IPS-18c (cell line): ENCODE measurements at regions not wholly inside any gene's neighbourhood (a gene's known extent, or its start where the extent isn't known, plus 50 kb on each side); places are given as distances from the start of the nearest gene placed in this dataset.

ENCODE experiments used
- H3K4me3 ChIP-seq: 2 replicates; pipeline ENCODE4 v1.7.0; 2013; ENCODE audit warnings: low read depth, mild to moderate bottlenecking, low read length, moderate library complexity; ENCODE audit not compliant: insufficient read depth
- H3K9me3 ChIP-seq: one replicate; pipeline ENCODE4 v1.6.1; 2013; ENCODE audit warnings: mild to moderate bottlenecking, low read length, moderate library complexity; ENCODE audit not compliant: control insufficient read depth, insufficient read depth

DNA sequence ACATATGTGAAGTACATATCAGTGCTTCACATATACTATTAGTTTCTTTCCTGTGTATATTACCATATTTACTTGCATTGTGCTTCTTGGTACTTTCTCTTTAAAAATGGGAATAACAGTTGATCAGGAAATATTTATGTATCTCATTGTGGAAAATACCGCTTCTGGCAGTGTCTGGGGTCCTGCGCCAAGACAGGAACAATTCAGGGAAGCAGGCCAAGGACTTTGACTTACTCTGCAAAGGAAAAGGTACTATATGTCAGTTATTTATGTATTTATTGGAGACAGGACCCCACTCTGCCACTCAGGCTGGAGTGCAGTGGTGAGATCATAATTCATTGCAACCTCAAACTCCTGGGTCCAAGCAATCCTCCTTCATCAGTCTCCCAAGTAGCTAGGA, 57.7 kb upstream of the NBEA start:
- no peak overlapping the region for H3K4me3 ChIP-seq
- H3K9me3 ChIP-seq = no peaks in the 10 kb centered on the region

DNA sequence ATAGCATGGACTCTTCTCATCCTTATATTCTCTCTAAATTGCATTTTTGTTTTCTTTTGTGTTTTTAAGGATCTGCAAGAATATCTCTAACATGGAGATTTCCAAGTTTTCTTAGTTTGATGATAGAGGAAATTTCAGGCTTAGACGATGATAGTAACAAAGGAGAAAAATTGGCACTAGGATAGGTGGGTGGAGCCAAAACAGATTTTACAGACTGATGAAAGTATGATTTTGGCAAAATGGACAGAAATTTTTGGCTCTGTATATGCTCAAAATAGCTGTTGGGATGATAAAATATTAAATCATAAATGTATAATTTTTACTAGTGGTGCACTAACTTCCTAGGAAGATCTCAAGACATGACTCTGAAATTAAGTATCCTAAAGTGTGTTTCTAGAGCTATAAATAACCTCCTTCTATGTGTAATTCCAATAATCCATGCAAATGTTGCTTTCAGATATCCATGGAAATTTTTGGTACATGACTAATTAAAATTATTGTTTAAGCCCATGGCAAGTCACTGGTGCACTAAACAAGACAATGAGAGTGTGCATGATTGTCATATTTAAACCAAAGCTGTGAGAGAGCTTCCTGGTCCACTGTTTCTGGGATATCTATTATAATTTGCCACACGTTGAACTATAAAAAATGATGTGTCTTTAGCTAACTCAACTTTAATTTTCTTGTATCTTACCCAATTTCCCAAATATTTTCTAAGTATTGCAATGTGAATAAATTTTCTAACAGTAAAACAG, 55.8 kb upstream of the NBEA start:
- Histone ChIP-seq H3K9me3 (no peaks in the 10 kb centered on the region), H3K4me3 (no peak overlapping the region)

DNA sequence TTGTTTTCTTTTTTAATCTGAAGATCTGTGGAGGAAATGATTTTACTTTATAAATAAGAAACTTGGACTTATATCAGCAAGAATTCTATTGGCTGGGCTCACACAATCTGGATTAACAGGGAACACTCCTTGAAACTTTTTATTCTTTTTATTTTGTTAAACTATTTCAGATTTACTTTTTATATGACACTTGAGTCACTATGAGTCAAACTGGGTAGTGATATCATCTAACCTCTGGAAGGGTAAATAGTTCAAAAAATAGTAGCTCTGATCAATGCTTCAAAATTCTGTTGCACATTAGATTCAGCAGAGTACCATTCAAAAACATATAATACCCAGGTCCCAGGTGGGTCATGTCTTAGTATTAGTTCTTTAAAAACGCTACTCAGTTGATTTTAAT, 55.1 kb upstream of the NBEA start:
- no peaks in the 10 kb centered on the region for H3K9me3 ChIP-seq
- no peak overlapping the region for H3K4me3 ChIP-seq
